ENCODE measurements at regions not wholly inside any gene's neighbourhood (a gene's known extent, or its start where the extent isn't known, plus 50 kb on each side); places are given as distances from the start of the nearest gene placed in this dataset.
"Not testable (repeated sequence)": the region's sequence is repeated elsewhere in the genome, so short reads cannot be mapped to it uniquely, and the experiment has no call there.

GRCh38 chr13:50644081-50644871, 199.2 kb downstream of the DLEU7 start:
- DNase-seq (ENCODE audit: low spot score) = no peak

GRCh38 chr13:50645092-50645491, 198.4 kb downstream of the DLEU7 start:
- no peak for DNase-seq (ENCODE audit: low spot score)

- no peak for DNase-seq (ENCODE audit: low spot score)
Measured at GRCh38 chr13:50646070-50646469, 197.4 kb downstream of the DLEU7 start.

GRCh38 chr13:50649211-50649610, 194.3 kb downstream of the DLEU7 start:
- DNase-seq (ENCODE audit: low spot score) = no peak

GRCh38 chr13:50650592-50651504, 192.6 kb downstream of the DLEU7 start:
- DNase-seq (ENCODE audit: low spot score) = no peak

- DNase-seq (ENCODE audit: low spot score) = no peak
Measured at GRCh38 chr13:50651922-50652321, 191.6 kb downstream of the DLEU7 start.

GRCh38 chr13:50654331-50654730, 189.2 kb downstream of the DLEU7 start:
- no peak for DNase-seq (ENCODE audit: low spot score)

- not testable (repeated sequence) for DNase-seq (ENCODE audit: low spot score)
Measured at GRCh38 chr13:50661881-50662280, 181.6 kb downstream of the DLEU7 start.

GRCh38 chr13:50664951-50665350, 178.5 kb downstream of the DLEU7 start:
- DNase-seq (ENCODE audit: low spot score) = no peak

- no peak for DNase-seq (ENCODE audit: low spot score)
Measured at GRCh38 chr13:50668049-50668448, 175.4 kb downstream of the DLEU7 start.

GRCh38 chr13:50668691-50669271, 174.7 kb downstream of the DLEU7 start:
- DNase-seq (ENCODE audit: low spot score) = no peak

GRCh38 chr13:50670272-50670671, 173.2 kb downstream of the DLEU7 start:
- no peak for DNase-seq (ENCODE audit: low spot score)

- no peak for DNase-seq (ENCODE audit: low spot score)
Measured at GRCh38 chr13:50670847-50671496, 172.5 kb downstream of the DLEU7 start.

- DNase-seq (ENCODE audit: low spot score) = no peak
Measured at GRCh38 chr13:50671497-50671850, 172.0 kb downstream of the DLEU7 start.

- no peak for DNase-seq (ENCODE audit: low spot score)
Measured at GRCh38 chr13:50672025-50672424, 171.5 kb downstream of the DLEU7 start.

GRCh38 chr13:50675651-50676050, 167.8 kb downstream of the DLEU7 start:
- no peak for DNase-seq (ENCODE audit: low spot score)

GRCh38 chr13:50676602-50677001, 166.9 kb downstream of the DLEU7 start:
- peak; percentile 7 for DNase-seq (ENCODE audit: low spot score)

GRCh38 chr13:50677258-50677657, 166.2 kb downstream of the DLEU7 start:
- no peak for DNase-seq (ENCODE audit: low spot score)

GRCh38 chr13:50677687-50678463, 165.6 kb downstream of the DLEU7 start:
- DNase-seq (ENCODE audit: low spot score) = no peak

GRCh38 chr13:50678464-50679162, 164.9 kb downstream of the DLEU7 start:
- DNase-seq (ENCODE audit: low spot score) = no peak

GRCh38 chr13:50679321-50679720, 164.2 kb downstream of the DLEU7 start:
- no peak for DNase-seq (ENCODE audit: low spot score)
